ENCODE measurements at regions not wholly inside any gene's neighbourhood (a gene's known extent, or its start where the extent isn't known, plus 50 kb on each side); places are given as distances from the start of the nearest gene placed in this dataset.
"Not testable (repeated sequence)": the region's sequence is repeated elsewhere in the genome, so short reads cannot be mapped to it uniquely, and the experiment has no call there.

- DNase-seq = peak; percentile 28
These were observed 1173.4 kb upstream of the ACO1 start for GRCh38 chr9:31210978-31211570.

DNA sequence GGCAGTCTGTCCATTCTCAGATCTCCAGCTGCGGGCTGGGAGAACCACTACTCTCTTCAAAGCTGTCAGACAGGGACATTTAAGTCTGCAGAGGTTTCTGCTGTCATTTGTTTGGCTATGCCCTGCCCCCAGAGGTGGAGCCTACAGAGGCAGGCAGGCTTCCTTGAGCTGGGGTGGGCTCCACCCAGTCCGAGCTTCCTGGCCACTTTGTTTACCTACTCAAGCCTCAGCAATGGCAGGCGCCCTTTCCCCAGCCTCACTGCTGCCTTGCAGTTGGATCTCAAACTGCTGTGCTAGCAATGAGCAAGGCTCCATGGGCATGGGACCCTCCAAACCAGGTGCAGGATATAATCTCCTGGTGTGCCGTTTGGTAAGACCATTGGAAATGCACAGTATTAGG is 1154.5 kb upstream of the ACO1 start:
- not testable (repeated sequence) for DNase-seq

DNA sequence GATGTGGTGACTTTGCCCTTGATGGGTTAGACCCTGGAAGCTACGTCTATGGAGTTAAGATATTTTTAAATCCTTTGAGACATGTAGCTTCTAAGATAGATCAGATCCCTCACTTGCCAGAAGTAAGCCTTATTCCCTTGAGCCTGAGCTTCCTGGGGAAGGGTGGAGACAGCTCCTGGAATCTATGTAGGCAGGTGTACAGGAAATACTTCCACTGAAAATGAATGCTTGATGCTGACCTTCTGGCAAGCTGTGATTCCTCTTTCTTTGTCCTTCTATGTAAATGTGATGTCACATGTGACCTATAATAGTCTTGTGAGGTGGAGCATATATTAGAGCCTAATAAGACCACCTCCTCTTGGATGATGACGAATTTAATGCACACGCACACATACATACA is 1152.0 kb upstream of the ACO1 start:
- no peak for DNase-seq

- no peak for DNase-seq
These were observed 1148.1 kb upstream of the ACO1 start for GRCh38 chr9:31236344-31236743.

DNA sequence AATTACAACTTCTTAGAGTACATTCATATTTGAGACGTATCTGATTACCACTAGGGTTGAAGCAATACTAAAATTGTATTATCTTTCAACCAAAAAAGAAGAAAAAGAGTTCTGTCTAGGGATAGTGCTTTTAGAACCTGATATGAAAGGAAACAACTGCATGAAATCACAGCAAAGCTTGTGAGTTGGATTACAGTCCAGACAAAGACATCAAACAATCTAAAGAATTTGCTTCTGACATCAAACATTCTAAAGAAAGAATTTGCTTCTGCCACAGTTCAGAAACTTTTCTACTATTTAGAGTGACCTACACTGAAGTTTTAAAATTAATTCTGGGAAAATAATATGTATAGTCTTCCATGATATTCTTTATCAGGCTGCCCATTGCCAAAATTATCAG is 1141.1 kb upstream of the ACO1 start:
- DNase-seq = no peak

DNA sequence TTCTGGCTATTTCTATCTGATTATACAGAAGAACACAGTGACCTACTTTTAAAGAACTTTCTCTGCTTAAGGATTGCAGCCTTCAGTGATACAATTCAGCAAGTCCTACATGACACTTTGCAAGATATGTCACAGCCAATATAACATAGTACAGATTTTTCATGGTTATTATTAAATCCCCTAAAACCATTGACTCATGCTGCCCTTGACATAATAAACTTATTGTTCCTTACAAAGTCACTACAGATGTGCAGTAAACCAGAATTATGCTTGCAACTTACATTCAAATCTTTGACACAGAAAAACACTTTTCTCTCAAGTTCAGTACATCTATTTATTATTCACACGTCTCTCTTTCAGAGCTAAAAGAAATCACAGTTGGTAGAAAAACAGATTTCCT is 1136.3 kb upstream of the ACO1 start:
- no peak for DNase-seq

DNA sequence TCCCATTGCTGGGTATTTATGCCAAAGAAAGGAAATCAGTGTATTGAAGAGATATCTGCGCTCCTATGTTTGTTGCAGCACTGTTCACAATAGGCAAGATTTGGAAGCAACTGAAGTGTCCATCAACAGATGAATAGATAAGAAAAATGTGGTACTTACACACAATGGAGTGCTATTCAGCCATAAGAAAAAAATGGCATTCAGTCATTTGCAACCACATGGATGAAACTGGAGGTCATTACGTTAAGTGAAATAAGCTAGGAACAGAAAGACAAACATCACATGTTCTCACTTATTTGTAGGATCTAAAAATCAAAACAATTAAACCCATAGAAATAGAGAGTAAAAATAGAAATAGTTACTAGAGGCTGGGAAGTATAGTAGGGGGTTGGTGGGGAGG is 1133.1 kb upstream of the ACO1 start:
- no peak for DNase-seq

- DNase-seq = no peak
These were observed 1130.4 kb upstream of the ACO1 start for GRCh38 chr9:31253800-31254762.

GRCh38 chr9:31255211-31255610 is 1129.2 kb upstream of the ACO1 start:
- no peak for DNase-seq

GRCh38 chr9:31259824-31260223 is 1124.6 kb upstream of the ACO1 start:
- DNase-seq = no peak

DNA sequence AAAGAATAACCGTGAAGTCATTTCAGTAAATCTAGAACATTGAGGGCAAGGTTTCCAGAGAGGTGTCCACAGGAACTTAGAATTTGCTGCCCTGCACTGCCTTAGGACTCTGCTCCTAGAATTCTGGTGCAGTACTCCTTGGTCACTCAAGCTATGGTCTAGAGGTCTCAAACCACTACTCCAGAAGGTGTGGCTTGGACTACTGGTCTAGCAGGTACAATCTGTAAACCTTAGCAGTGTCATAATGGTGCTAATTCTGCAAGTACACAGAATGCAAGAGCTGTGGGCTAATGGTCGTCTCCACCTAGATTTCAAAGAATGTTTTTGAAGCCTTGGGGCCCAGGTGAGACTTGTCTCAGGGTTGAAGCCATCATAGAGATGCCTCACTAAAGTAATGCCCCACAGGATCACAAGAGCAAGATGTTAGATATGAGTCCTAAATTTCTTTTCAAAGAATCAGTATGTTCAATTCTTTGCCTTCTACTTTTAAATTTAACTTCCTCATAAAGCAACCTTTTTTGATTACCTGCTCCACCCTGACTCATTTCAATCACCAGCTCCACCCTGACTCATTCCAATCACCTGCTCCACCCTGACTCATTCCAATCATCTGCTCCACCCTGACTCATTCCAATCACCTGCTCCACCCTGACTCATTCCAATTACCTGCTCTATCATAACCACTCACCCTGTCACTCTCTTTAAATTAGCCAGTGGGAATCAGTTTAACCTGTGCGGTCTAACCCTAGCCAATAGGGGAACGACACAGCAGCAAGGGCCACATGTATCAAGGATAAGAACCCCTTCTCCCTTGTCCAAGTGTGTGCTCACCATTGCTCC is 1111.8 kb upstream of the ACO1 start:
- DNase-seq = no peak

DNA sequence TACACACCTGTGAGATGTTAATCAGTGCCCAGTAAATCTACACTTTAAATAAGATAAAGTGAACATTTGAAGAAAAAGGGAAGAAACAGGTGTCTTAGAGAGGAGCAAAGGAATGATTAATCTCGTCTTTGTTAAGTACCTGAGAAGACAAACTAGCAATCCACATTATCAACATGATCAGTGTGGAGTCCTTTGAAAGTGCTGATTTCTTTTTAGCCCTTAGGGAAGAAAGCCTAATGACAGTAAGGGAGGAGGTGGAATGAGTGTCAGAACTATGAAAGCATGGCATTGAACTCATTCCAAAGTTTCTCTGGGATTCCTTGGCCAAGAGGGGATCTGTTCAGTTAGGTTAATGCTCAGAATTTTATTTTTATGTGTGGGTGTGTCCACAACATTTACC is 1109.0 kb upstream of the ACO1 start:
- DNase-seq = no peak

DNA sequence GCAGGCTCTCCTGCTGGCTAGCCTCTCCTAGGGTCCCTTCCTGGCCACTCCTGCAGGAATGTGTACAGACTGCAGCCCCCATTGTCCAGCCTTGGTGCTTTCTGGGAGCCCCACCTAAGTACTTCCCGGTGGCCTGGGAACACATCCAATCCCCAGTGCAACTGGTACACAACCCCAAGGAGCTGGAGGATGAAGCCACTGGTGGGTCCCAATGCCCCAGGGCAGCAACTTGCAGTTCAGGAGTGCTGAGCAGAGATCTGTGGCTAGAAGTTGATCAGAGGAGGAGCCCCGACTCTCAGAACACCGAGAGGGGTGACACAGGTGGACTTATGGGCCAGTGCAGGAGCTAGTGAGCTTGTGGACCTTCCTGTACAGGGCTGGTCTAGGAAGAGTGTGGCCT is 1093.7 kb upstream of the ACO1 start:
- DNase-seq = no peak

- DNase-seq = no peak
These were observed 1081.6 kb upstream of the ACO1 start for GRCh38 chr9:31302620-31303418.

GRCh38 chr9:31304576-31304975 is 1079.9 kb upstream of the ACO1 start:
- no peak for DNase-seq

GRCh38 chr9:31314241-31314640 is 1070.2 kb upstream of the ACO1 start:
- no peak for DNase-seq

DNA sequence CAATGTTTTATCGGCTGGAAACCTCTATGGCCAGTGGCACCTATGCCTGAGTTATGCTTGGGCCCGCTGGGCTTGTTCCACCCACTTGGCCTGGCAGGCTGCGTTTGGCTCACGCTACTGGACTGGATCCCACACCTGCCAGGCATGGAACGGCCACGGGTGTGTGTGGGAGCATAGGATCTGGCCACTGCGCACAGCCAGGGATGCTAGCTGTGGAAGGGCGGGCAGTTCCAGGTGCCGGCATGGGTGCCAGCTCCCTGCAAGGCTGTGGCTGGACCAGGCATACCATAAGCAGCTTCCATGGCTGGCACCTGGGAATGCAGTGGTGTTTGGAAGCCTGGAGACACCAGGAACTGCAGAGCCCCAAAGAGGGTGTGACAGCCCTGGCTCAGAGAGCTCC is 1063.9 kb upstream of the ACO1 start:
- no peak for DNase-seq

DNA sequence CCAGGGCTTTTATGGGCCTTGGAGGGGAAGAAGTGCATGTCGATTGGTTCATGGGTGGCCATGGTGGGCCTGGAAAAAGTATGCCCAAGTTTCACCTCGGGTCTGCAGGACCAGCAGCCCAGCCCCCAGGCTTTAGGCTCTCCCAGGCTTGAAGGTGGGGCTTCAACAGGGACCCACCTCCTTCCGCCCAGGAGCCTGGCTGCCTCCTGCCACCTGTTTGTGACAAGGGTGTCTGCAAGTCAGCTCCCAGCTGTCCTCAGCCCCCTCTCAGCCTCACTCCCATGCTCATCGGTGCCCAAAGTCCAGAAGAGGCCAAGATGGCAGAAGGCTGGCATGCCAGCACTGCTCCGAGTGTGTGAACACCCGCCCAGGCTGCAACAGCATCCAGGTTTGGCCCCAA is 1063.2 kb upstream of the ACO1 start:
- no peak for DNase-seq

- no peak for DNase-seq
These were observed 1062.8 kb upstream of the ACO1 start for GRCh38 chr9:31321686-31322085.

- DNase-seq = no peak
These were observed 1060.6 kb upstream of the ACO1 start for GRCh38 chr9:31323726-31324444.

- DNase-seq = no peak
These were observed 1058.7 kb upstream of the ACO1 start for GRCh38 chr9:31325778-31326177.

DNA sequence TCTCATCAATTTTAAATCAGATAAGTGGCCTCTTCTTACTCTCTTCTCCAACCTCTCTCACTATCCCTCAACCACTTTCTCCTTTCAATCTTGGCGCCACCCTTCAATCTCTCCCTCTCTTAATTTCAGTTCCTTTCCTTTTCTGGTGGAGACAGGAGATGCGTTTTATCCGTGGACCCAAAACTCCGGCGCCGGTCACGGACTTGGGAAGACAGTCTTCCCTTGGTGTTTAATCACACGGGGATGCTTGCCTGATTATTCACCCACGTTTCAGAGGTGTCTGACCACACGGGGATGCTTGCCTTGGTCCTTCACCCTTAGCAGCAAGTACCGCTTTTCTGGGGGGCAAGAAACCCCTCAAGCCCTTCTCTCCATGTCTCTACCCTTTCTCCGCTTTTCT is 1057.6 kb upstream of the ACO1 start:
- not testable (repeated sequence) for DNase-seq

All from activated CD4-positive, CD25-positive, alpha-beta regulatory T cell treated with anti-CD3 and anti-CD28 coated beads, Interleukin-2, amount 50 U/mL, for 72 hours (primary cell).